Erythroblast (primary cell): ENCODE measurements at regions not wholly inside any gene's neighbourhood (a gene's known extent, or its start where the extent isn't known, plus 50 kb on each side); places are given as distances from the start of the nearest gene placed in this dataset.
"Not testable (repeated sequence)": the region's sequence is repeated elsewhere in the genome, so short reads cannot be mapped to it uniquely, and the experiment has no call there.

Experiments used
- GATA1 ChIP-seq: IDR thresholded peaks from 2 replicates; pipeline ENCODE4 v1.6.1; 2011; ENCODE audit warnings: low read depth, mild to moderate bottlenecking, control low read depth, low read length, moderate library complexity
- POLR2A ChIP-seq: IDR thresholded peaks from 2 replicates; pipeline ENCODE4 v1.6.1; 2011; ENCODE audit warnings: mild to moderate bottlenecking, low read length

- not testable (repeated sequence) for TF ChIP-seq POLR2A, GATA1
Measured at GRCh38 chr17:52961751-52962150, 803.2 kb upstream of the CA10 start.
